Osteoblast (primary cell): ENCODE measurements at regions not wholly inside any gene's neighbourhood (a gene's known extent, or its start where the extent isn't known, plus 50 kb on each side); places are given as distances from the start of the nearest gene placed in this dataset.

Source experiments
- DNase-seq: peaks from one replicate; pipeline ENCODE4 v3.0.0; 2011; ENCODE audit warnings: low spot score, mixed read lengths; ENCODE audit not compliant: insufficient read length; ENCODE audit errors: missing footprints
- H2AFZ ChIP-seq: 2 replicates; pipeline ENCODE4 v1.6.0; 2011; ENCODE audit warnings: mild to moderate bottlenecking, low read length
- H3K27ac ChIP-seq: 2 replicates; pipeline ENCODE4 v1.5.1; 2011; ENCODE audit warnings: mild to moderate bottlenecking, low read depth, low read length, moderate library complexity
- H3K27me3 ChIP-seq: 2 replicates; pipeline ENCODE4 v1.6.0; 2012; ENCODE audit warnings: mild to moderate bottlenecking, control low read depth, inconsistent platforms, low read length, moderate library complexity; ENCODE audit not compliant: insufficient read depth
- H3K36me3 ChIP-seq: 2 replicates; pipeline ENCODE4 v1.5.1; 2011; ENCODE audit warnings: mild to moderate bottlenecking, low read length, control low read depth, moderate library complexity; ENCODE audit not compliant: insufficient read depth
- H3K4me1 ChIP-seq: 2 replicates; pipeline ENCODE4 v1.5.1; 2011; ENCODE audit warnings: mild to moderate bottlenecking, low read length, control low read depth, moderate library complexity; ENCODE audit not compliant: insufficient read depth
- H3K4me2 ChIP-seq: 2 replicates; pipeline ENCODE4 v1.6.0; 2011; ENCODE audit warnings: mild to moderate bottlenecking, low read length; ENCODE audit not compliant: insufficient read depth
- H3K4me3 ChIP-seq: fragments of 200-600 bp; sonication (generic); 3 replicates; pipeline ENCODE4 v1.5.1; 2012; ENCODE audit warnings: mild to moderate bottlenecking, low read length, inconsistent platforms; ENCODE audit not compliant: insufficient read depth
- H3K79me2 ChIP-seq: 2 replicates; pipeline ENCODE4 v1.6.0; 2012; ENCODE audit warnings: mild to moderate bottlenecking, low read length, control low read depth, inconsistent platforms; ENCODE audit not compliant: insufficient read depth
- H3K9me3 ChIP-seq: 2 replicates; pipeline ENCODE4 v1.5.1; 2011; ENCODE audit warnings: low read depth, low read length, control low read depth
- H4K20me1 ChIP-seq: 2 replicates; pipeline ENCODE4 v1.6.0; 2012; ENCODE audit warnings: mild to moderate bottlenecking, low read length, control low read depth; ENCODE audit not compliant: insufficient read depth
- TF ChIP-seq, protein P1 (sequence below): IDR thresholded peaks from 2 replicates; pipeline ENCODE4 v1.5.1; 2011; ENCODE audit warnings: mild to moderate bottlenecking, low read depth, low read length, moderate library complexity; ENCODE audit errors: extremely low read depth

DNA sequence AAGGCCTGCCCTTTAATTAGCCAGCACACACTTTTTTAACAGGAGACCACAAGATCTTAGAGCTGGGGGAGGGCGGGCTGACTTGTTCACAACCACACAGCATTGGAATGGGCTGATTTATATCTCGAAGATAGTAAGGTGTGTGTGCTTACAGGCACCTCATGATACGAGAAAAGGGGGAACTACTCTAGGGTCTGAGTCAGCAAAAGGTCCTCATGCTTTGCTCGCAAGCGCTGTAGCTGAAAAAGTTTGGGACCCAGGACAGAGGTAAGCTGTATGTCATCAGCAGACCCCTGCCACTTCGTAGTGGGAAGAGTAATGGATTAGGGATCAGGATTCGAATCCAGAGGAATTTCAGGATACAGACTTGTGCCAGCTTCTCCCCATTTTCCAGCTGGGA is 88.9 kb upstream of the RBM19 start:
- TF ChIP-seq, protein P1, sequence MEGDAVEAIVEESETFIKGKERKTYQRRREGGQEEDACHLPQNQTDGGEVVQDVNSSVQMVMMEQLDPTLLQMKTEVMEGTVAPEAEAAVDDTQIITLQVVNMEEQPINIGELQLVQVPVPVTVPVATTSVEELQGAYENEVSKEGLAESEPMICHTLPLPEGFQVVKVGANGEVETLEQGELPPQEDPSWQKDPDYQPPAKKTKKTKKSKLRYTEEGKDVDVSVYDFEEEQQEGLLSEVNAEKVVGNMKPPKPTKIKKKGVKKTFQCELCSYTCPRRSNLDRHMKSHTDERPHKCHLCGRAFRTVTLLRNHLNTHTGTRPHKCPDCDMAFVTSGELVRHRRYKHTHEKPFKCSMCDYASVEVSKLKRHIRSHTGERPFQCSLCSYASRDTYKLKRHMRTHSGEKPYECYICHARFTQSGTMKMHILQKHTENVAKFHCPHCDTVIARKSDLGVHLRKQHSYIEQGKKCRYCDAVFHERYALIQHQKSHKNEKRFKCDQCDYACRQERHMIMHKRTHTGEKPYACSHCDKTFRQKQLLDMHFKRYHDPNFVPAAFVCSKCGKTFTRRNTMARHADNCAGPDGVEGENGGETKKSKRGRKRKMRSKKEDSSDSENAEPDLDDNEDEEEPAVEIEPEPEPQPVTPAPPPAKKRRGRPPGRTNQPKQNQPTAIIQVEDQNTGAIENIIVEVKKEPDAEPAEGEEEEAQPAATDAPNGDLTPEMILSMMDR: no peak
- Histone ChIP-seq H3K27me3 (no peaks in the 10 kb centered on the region), H3K4me2 (no peak overlapping the region), H3K4me1 (no peaks in the 10 kb centered on the region), H3K4me3 (no peak overlapping the region), H3K36me3 (no peaks in the 10 kb centered on the region), H3K9me3 (no peaks in the 10 kb centered on the region), H3K27ac (no peak overlapping the region), H2AFZ (no peak overlapping the region), H3K79me2 (no peaks in the 10 kb centered on the region), H4K20me1 (no peaks in the 10 kb centered on the region)
- DNase-seq: no peak

DNA sequence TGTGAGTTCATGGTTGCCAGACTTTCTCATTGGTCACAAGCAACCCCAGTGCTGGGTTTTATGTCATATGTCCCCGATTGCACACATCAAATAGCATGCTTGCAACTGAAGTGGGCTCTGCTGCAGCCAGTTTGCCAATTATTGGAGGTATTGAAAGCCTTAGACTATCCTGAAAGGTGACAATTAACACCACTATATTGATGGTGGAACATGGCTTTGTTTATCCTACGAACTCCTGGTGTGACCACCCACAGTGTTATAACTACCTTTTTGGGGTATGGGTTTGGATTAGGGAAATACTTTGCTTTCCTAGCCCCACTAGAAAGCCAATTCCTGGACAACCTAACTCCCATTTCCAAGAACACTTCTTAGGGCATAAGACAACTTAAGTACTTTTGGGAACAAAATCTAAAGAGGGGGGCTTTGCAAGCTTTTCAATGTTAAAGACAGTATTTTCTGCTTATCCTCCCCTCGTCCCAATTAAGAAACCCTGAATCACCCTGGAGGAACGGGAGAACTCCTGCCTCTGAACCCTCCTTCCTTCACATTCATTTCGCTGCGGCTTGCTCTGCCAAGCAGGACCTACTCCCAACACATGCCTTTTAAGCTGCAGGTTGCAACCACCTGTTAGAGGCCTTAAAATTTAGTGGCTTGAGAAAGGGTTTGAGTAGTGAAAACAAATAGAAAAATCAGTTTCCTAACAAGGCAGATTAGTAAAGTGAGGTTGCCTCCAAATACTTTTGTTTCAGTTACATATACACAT is 80.3 kb upstream of the RBM19 start:
- H3K27ac ChIP-seq: no peak overlapping the region
- no peaks in the 10 kb centered on the region for H3K36me3 ChIP-seq
- no peaks in the 10 kb centered on the region for H3K4me1 ChIP-seq
- H3K79me2 ChIP-seq: no peaks in the 10 kb centered on the region
- H3K4me2 ChIP-seq: no peak overlapping the region
- no peak overlapping the region for H2AFZ ChIP-seq
- TF ChIP-seq, protein P1: no peak
- no peak for DNase-seq
- no peaks in the 10 kb centered on the region for H3K9me3 ChIP-seq
- no peaks in the 10 kb centered on the region for H3K27me3 ChIP-seq
- H3K4me3 ChIP-seq: no peak overlapping the region
- H4K20me1 ChIP-seq: no peaks in the 10 kb centered on the region

DNA sequence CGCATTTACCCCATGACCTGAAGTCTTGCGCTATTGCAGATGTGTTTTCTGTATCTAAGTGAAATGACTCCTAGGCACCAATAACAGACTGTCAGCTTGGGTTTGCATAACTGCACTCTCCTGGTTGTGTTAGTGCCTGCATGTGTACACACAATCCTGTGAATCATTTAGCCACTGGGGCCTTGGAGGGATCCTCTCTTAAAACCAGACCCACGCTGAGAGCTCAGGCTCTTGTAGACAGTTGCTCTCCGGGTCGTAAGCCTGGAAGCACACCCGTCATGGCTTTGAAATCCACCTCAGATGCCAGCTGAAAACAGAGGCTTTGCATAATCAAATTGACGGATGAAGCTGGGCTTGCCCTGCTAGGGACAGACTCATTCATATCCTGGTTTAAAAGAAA is 79.2 kb upstream of the RBM19 start:
- Histone ChIP-seq H3K4me1 (no peaks in the 10 kb centered on the region), H3K4me3 (no peak overlapping the region), H3K36me3 (no peaks in the 10 kb centered on the region), H3K79me2 (no peaks in the 10 kb centered on the region), H4K20me1 (no peaks in the 10 kb centered on the region), H3K4me2 (no peak overlapping the region), H2AFZ (no peak overlapping the region), H3K9me3 (no peaks in the 10 kb centered on the region), H3K27me3 (no peaks in the 10 kb centered on the region), H3K27ac (no peak overlapping the region)
- TF ChIP-seq, protein P1: no peak
- DNase-seq: no peak

DNA sequence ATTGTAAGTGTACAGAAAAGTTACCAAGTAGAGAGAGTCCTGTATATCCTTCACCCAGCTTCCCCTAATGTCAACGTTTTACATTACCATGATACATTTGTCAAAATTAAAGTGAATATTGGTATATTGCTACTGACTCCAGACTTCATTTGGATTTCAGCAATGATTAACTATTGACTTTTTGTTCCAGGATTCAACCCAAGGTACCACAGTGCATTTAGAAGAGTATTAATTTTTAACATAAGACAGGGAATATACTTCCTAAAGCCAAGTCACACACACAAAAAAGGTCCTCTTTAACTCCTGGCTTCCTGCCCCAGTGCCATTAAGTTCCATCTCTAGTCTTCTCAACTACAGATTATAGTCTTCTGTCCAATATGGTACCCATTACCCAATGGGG is 75.5 kb upstream of the RBM19 start:
- TF ChIP-seq, protein P1: no peak

More for the DNA sequence above, 75.5 kb upstream of the RBM19 start:
- H4K20me1 ChIP-seq: no peaks in the 10 kb centered on the region
- H3K4me2 ChIP-seq: no peak overlapping the region
- H3K27me3 ChIP-seq: no peaks in the 10 kb centered on the region
- no peak overlapping the region for H2AFZ ChIP-seq
- no peaks in the 10 kb centered on the region for H3K79me2 ChIP-seq
- no peak overlapping the region for H3K27ac ChIP-seq
- no peak for DNase-seq
- H3K36me3 ChIP-seq: no peaks in the 10 kb centered on the region
- no peaks in the 10 kb centered on the region for H3K9me3 ChIP-seq
- H3K4me3 ChIP-seq: no peak overlapping the region
- H3K4me1 ChIP-seq: no peaks in the 10 kb centered on the region
